ENCODE measurements at regions not wholly inside any gene's neighbourhood (a gene's known extent, or its start where the extent isn't known, plus 50 kb on each side); places are given as distances from the start of the nearest gene placed in this dataset.

DNA sequence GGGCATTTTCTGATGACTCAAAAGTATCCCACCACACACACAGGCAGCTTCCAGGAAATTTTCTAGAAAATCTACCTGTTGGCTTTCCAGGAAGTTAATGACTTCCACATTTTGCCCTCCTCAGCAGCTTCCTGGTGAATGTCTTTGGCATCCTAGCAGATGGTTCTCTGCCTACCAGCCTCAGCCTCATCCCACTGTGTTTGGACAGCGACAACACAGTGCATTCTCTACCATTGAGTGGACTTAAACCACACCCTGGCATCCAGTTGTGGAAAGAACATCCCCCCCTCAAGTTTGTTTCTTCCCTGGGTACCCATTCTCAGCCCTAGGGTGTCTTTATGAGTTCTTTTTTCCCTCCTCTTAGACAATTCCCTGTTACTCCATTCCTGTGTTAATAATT lies 50.8 kb upstream of the GADL1 start:
- Mint-ChIP-seq H3K9me3 (no peaks in the 10 kb centered on the region), H3K4me1 (ENCODE audit: low read depth) (no peaks in the 10 kb centered on the region), H3K27me3 (no peaks in the 10 kb centered on the region), H3K36me3 (ENCODE audit: low read depth) (no peaks in the 10 kb centered on the region), H3K27ac (no peak overlapping the region), H3K4me3 (no peak overlapping the region)
- DNase-seq: no peak
- CTCF ChIA-PET: interaction anchor here (1.0 kb wide), 1 partner anchor 11 kb away, joined by 3 read pairs; no protein-coding TSS in a partner anchor
- POLR2A ChIA-PET: no interaction called here
- no peak for ATAC-seq
- intact Hi-C loops (cut with micrococcal nuclease): no loop called here
- TF ChIP-seq, protein P1, sequence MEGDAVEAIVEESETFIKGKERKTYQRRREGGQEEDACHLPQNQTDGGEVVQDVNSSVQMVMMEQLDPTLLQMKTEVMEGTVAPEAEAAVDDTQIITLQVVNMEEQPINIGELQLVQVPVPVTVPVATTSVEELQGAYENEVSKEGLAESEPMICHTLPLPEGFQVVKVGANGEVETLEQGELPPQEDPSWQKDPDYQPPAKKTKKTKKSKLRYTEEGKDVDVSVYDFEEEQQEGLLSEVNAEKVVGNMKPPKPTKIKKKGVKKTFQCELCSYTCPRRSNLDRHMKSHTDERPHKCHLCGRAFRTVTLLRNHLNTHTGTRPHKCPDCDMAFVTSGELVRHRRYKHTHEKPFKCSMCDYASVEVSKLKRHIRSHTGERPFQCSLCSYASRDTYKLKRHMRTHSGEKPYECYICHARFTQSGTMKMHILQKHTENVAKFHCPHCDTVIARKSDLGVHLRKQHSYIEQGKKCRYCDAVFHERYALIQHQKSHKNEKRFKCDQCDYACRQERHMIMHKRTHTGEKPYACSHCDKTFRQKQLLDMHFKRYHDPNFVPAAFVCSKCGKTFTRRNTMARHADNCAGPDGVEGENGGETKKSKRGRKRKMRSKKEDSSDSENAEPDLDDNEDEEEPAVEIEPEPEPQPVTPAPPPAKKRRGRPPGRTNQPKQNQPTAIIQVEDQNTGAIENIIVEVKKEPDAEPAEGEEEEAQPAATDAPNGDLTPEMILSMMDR (IDR thresholded peaks at IDR 0.05): no peak

DNA sequence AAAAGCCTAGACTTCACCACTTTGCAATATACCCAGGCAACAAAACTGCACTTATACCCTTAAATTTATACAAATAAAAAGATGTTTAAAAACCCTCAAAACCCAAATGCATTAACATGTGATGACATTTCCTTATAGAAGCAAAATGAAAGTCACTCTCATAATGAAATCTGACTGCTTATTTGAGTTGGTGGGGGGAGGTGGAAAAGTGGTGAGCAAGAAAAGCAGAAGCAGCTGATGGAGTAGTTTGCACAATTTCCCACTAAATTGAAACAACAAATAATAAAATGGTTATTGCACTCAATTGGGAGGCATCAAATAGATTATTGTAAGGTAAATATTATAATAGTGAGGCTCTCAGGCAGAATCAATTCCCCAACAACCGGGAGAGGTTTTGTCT lies 54.0 kb upstream of the GADL1 start:
- H3K9me3 Mint-ChIP-seq: no peaks in the 10 kb centered on the region
- H3K36me3 Mint-ChIP-seq (ENCODE audit: low read depth): no peaks in the 10 kb centered on the region
- no peaks in the 10 kb centered on the region for H3K27me3 Mint-ChIP-seq
- H3K4me1 Mint-ChIP-seq (ENCODE audit: low read depth): no peaks in the 10 kb centered on the region
- intact Hi-C loops (cut with micrococcal nuclease): no loop called here
- no peak overlapping the region for H3K27ac Mint-ChIP-seq
- ChIA-PET POLR2A (no interaction called here), CTCF (no interaction called here)
- TF ChIP-seq, protein P1 (IDR thresholded peaks at IDR 0.05): no peak
- DNase-seq (no peak), ATAC-seq (no peak)
- no peak overlapping the region for H3K4me3 Mint-ChIP-seq

DNA sequence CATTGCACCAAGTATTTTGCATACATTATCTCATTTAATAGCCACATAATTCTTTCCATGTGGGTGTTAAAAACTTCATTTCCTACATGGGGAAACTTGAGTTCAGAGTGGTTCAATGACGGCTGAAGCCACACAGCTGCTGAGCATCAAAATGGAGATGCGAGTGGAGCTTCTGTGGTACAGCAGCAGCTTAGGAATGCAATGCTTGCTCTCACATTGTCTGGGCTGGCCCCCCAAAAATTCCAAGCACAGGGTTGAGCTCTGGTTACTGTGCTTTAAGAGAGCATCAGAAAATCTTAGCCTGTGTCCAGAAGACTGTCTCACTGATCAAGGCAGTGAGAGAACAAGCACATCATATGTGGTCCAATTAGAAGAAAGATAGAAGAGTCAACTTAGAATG lies 57.4 kb upstream of the GADL1 start:
- H3K4me3 Mint-ChIP-seq: no peak overlapping the region
- POLR2A ChIA-PET: interaction anchor here (0.7 kb wide), 1 partner anchor 508 kb away, joined by 3 read pairs; no protein-coding TSS in a partner anchor
- H3K27me3 Mint-ChIP-seq: no peaks in the 10 kb centered on the region
- intact Hi-C loops (cut with micrococcal nuclease): no loop called here
- ATAC-seq (no peak), DNase-seq (no peak)
- H3K36me3 Mint-ChIP-seq (ENCODE audit: low read depth): no peaks in the 10 kb centered on the region
- TF ChIP-seq, protein P1 (IDR thresholded peaks at IDR 0.05): no peak
- no peak overlapping the region for H3K27ac Mint-ChIP-seq
- CTCF ChIA-PET: no interaction called here
- no peaks in the 10 kb centered on the region for H3K4me1 Mint-ChIP-seq (ENCODE audit: low read depth)
- H3K9me3 Mint-ChIP-seq: no peaks in the 10 kb centered on the region

DNA sequence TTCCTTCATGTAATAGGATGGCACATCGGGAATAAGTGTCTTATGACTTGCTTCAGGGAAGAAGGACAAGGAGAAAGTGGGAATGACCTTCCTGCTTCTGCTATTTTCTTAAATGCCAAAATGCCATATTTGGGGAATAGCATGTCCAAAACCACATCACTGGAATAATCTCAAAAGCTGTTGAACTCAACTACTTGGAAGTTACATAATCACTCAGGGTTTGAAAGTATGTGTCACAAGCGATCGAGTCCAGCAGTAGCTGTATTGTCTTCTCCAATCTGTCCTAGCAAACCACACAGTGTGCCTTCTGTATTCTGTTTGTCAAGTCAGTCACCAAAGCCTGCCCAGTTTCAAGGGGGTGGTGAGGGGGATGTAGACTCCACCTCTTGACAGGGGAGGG lies 58.3 kb upstream of the GADL1 start:
- Mint-ChIP-seq H3K27ac (no peak overlapping the region), H3K9me3 (no peaks in the 10 kb centered on the region), H3K36me3 (ENCODE audit: low read depth) (no peaks in the 10 kb centered on the region), H3K4me1 (ENCODE audit: low read depth) (no peaks in the 10 kb centered on the region), H3K27me3 (no peaks in the 10 kb centered on the region), H3K4me3 (no peak overlapping the region)
- ChIA-PET CTCF (no interaction called here), POLR2A (no interaction called here)
- ATAC-seq (no peak), DNase-seq (no peak)
- intact Hi-C loops (cut with micrococcal nuclease): no loop called here
- TF ChIP-seq, protein P1 (IDR thresholded peaks at IDR 0.05): no peak

DNA sequence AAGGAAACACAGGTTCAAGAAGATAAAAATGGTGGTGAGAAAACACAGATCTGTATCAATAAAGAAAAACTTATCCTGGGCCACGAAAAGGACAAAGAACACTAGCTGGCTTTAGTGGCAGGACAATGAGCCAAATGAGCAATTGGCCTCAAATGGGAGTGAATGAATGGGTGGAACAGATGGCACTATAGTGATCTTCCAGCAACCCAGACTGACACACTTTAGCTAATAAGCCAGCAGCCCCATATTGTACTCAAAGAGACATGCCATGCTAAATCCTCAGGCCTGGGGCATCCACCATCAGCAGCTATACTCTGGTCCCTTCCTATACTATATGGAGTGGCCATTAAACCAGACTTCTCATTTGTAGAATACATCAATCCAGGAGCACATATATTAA lies 60.0 kb upstream of the GADL1 start:
- ChIA-PET CTCF (interaction anchor here (1.2 kb wide), 1 partner anchor 185 kb away, joined by 3 read pairs; no protein-coding TSS in a partner anchor), POLR2A (no interaction called here)
- TF ChIP-seq, protein P1 (IDR thresholded peaks at IDR 0.05): no peak
- Mint-ChIP-seq H3K9me3 (no peaks in the 10 kb centered on the region), H3K4me3 (no peak overlapping the region), H3K4me1 (ENCODE audit: low read depth) (no peaks in the 10 kb centered on the region), H3K36me3 (ENCODE audit: low read depth) (no peaks in the 10 kb centered on the region), H3K27me3 (no peaks in the 10 kb centered on the region), H3K27ac (no peak overlapping the region)
- DNase-seq (no peak), ATAC-seq (no peak)
- intact Hi-C loops (cut with micrococcal nuclease): no loop called here
